ENCODE measurements at regions not wholly inside any gene's neighbourhood (a gene's known extent, or its start where the extent isn't known, plus 50 kb on each side); places are given as distances from the start of the nearest gene placed in this dataset.

DNA sequence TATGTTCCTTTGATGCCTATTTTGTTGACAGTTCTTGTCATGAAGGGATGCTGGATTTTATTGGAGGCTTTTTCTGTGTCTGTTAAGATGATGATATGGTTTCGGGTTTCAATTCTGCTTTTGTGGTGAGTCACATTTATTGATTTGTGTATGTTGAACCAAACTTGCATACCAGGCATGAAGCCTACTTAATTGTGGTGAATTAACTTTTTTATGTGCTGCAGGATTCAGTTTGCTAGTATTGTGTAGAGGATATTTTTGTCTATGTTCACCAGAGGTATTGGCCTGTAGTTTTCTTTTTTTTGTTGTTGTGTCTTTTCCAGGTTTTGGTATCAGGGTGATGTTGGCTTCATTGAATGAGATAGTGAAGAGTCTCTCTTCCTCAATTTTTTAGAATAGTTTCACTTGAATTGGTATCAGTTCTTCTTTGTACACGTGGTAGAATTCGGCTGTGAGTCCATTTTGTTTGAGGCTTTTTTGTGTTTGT lies 345.9 kb downstream of the KIF20B start:
- H3K9ac ChIP-seq (ENCODE audit: low read depth in 1 of 2, low read length in 2 of 2): no peak overlapping the region
- H3K36me3 ChIP-seq (ENCODE audit: control insufficient read depth in 4 of 4, insufficient read depth in 3 of 4, low read depth in 1 of 4, low read length in 3 of 4): no peaks in the 10 kb centered on the region
- H3K4me3 ChIP-seq (ENCODE audit: low read depth in 1 of 3, low read length in 3 of 3): no peak overlapping the region
- no peaks in the 10 kb centered on the region for H3K9me3 ChIP-seq (ENCODE audit: control insufficient read depth in 4 of 4, low read length in 3 of 4)
- peaks cover 0 to 4% (median 0%) of the 10 kb centered on the region in 4 donors for H3K27me3 ChIP-seq (ENCODE audit: control insufficient read depth in 4 of 4, insufficient read depth in 4 of 4, low read length in 3 of 4)
- WGBS: 63% methylated on average over 3 of the region's 3 CpGs
- H3K4me1 ChIP-seq (ENCODE audit: control insufficient read depth in 4 of 4, insufficient read depth in 4 of 4, low read length in 3 of 4): no peaks in the 10 kb centered on the region
- no peak for DNase-seq (ENCODE audit: low spot score)
- no peak overlapping the region for H3K27ac ChIP-seq (ENCODE audit: low read depth in 1 of 2, low read length in 2 of 2)
- TF ChIP-seq FOXA2 (IDR thresholded peaks at IDR 0.05) (no peak), RAD21 (IDR thresholded peaks at IDR 0.05) (no peak), SP1 (IDR thresholded peaks at IDR 0.05) (no peak), GABPA (IDR thresholded peaks at IDR 0.05 in 1 of 2, conservative IDR thresholded peaks at IDR 0.05 in 1 of 2) (no peak), HNF4A (conservative IDR thresholded peaks at IDR 0.05) (no peak), RXRA (IDR thresholded peaks at IDR 0.05) (no peak)
- TF ChIP-seq, protein P1, sequence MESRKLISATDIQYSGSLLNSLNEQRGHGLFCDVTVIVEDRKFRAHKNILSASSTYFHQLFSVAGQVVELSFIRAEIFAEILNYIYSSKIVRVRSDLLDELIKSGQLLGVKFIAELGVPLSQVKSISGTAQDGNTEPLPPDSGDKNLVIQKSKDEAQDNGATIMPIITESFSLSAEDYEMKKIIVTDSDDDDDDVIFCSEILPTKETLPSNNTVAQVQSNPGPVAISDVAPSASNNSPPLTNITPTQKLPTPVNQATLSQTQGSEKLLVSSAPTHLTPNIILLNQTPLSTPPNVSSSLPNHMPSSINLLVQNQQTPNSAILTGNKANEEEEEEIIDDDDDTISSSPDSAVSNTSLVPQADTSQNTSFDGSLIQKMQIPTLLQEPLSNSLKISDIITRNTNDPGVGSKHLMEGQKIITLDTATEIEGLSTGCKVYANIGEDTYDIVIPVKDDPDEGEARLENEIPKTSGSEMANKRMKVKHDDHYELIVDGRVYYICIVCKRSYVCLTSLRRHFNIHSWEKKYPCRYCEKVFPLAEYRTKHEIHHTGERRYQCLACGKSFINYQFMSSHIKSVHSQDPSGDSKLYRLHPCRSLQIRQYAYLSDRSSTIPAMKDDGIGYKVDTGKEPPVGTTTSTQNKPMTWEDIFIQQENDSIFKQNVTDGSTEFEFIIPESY (IDR thresholded peaks at IDR 0.05): no peak

DNA sequence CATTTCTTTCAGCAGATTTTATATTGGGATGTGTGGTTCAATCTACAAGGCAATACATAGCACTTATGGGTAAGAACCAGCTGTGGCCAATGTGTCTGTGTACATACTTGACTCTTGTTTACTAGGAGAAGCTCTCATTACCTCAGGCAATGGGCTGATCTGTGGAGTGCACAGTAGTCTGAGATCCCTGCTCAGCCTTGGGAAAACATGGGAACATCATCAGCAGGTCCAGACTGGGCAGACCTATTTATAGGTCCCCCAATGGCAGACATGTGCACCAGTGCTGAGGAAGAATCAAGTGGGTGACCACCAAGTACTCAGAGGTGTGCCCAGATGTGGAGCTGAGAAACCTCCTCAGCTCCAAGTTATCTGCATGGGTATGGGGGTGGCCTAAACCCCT lies 349.7 kb downstream of the KIF20B start:
- no peak overlapping the region for H3K27ac ChIP-seq (ENCODE audit: low read depth in 1 of 2, low read length in 2 of 2)
- no peak overlapping the region for H3K9ac ChIP-seq (ENCODE audit: low read depth in 1 of 2, low read length in 2 of 2)
- TF ChIP-seq HNF4G (IDR thresholded peaks at IDR 0.05) (no peak), TAF1 (conservative IDR thresholded peaks at IDR 0.05) (no peak)
- TF ChIP-seq, protein P2, sequence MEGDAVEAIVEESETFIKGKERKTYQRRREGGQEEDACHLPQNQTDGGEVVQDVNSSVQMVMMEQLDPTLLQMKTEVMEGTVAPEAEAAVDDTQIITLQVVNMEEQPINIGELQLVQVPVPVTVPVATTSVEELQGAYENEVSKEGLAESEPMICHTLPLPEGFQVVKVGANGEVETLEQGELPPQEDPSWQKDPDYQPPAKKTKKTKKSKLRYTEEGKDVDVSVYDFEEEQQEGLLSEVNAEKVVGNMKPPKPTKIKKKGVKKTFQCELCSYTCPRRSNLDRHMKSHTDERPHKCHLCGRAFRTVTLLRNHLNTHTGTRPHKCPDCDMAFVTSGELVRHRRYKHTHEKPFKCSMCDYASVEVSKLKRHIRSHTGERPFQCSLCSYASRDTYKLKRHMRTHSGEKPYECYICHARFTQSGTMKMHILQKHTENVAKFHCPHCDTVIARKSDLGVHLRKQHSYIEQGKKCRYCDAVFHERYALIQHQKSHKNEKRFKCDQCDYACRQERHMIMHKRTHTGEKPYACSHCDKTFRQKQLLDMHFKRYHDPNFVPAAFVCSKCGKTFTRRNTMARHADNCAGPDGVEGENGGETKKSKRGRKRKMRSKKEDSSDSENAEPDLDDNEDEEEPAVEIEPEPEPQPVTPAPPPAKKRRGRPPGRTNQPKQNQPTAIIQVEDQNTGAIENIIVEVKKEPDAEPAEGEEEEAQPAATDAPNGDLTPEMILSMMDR (IDR thresholded peaks at IDR 0.05; ENCODE audit: low read depth, low read length, missing input control): no peak
- no peak for DNase-seq (ENCODE audit: low spot score)
- H3K9me3 ChIP-seq (ENCODE audit: control insufficient read depth in 4 of 4, low read length in 3 of 4): no peaks in the 10 kb centered on the region
- H3K4me3 ChIP-seq (ENCODE audit: low read depth in 1 of 3, low read length in 3 of 3): no peak overlapping the region
- H3K36me3 ChIP-seq (ENCODE audit: control insufficient read depth in 4 of 4, insufficient read depth in 3 of 4, low read depth in 1 of 4, low read length in 3 of 4): no peaks in the 10 kb centered on the region
- peaks cover 0 to 4% (median 0%) of the 10 kb centered on the region in 4 donors for H3K27me3 ChIP-seq (ENCODE audit: control insufficient read depth in 4 of 4, insufficient read depth in 4 of 4, low read length in 3 of 4)
- no peaks in the 10 kb centered on the region for H3K4me1 ChIP-seq (ENCODE audit: control insufficient read depth in 4 of 4, insufficient read depth in 4 of 4, low read length in 3 of 4)

DNA sequence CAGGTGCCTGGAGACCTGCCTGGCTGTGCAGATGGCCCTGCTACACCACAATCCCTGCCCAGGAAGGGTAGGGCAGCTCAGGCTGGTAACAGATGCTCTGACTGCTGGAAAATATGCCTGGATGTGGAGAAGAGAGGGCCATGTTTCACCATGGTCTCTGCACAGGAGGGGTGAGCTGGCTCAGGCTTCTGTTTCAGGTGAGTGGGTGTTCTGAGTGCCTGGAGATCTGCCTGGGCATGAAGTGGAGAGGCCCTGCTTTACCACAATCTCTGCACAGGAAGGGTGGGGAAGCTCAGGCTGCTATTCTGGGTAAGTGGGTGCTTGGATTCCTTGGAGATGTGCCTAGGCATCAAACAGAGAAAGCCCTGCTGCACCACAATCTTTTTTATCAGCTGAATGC lies 350.1 kb downstream of the KIF20B start:
- Histone ChIP-seq H3K9me3 (ENCODE audit: control insufficient read depth in 4 of 4, low read length in 3 of 4) (no peaks in the 10 kb centered on the region), H3K27ac (ENCODE audit: low read depth in 1 of 2, low read length in 2 of 2) (no peak overlapping the region), H3K4me3 (ENCODE audit: low read depth in 1 of 3, low read length in 3 of 3) (no peak overlapping the region), H3K4me1 (ENCODE audit: control insufficient read depth in 4 of 4, insufficient read depth in 4 of 4, low read length in 3 of 4) (no peaks in the 10 kb centered on the region), H3K36me3 (ENCODE audit: control insufficient read depth in 4 of 4, insufficient read depth in 3 of 4, low read depth in 1 of 4, low read length in 3 of 4) (no peaks in the 10 kb centered on the region), H3K9ac (ENCODE audit: low read depth in 1 of 2, low read length in 2 of 2) (no peak overlapping the region), H3K27me3 (ENCODE audit: control insufficient read depth in 4 of 4, insufficient read depth in 4 of 4, low read length in 3 of 4) (peaks cover 0 to 4% (median 0%) of the 10 kb centered on the region in 4 donors)
- no peak for DNase-seq (ENCODE audit: low spot score)
- TF ChIP-seq FOXA1 (IDR thresholded peaks at IDR 0.05) (no peak), HNF4G (IDR thresholded peaks at IDR 0.05) (no peak), FOXA2 (IDR thresholded peaks at IDR 0.05) (no peak), TAF1 (conservative IDR thresholded peaks at IDR 0.05) (no peak), SP1 (IDR thresholded peaks at IDR 0.05) (no peak), RAD21 (IDR thresholded peaks at IDR 0.05) (no peak), JUND (IDR thresholded peaks at IDR 0.05) (no peak), NR2F2 (IDR thresholded peaks at IDR 0.05) (no peak), HNF4A (conservative IDR thresholded peaks at IDR 0.05) (no peak), EGR1 (IDR thresholded peaks at IDR 0.05; ENCODE audit: low read depth in 2 of 2) (no peak), RXRA (IDR thresholded peaks at IDR 0.05) (no peak), GABPA (IDR thresholded peaks at IDR 0.05 in 1 of 2, conservative IDR thresholded peaks at IDR 0.05 in 1 of 2) (no peak), YY1 (IDR thresholded peaks at IDR 0.05) (no peak)
- TF ChIP-seq, protein P3, sequence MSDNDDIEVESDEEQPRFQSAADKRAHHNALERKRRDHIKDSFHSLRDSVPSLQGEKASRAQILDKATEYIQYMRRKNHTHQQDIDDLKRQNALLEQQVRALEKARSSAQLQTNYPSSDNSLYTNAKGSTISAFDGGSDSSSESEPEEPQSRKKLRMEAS (IDR thresholded peaks at IDR 0.05): no peak
- TF ChIP-seq, protein P4, sequence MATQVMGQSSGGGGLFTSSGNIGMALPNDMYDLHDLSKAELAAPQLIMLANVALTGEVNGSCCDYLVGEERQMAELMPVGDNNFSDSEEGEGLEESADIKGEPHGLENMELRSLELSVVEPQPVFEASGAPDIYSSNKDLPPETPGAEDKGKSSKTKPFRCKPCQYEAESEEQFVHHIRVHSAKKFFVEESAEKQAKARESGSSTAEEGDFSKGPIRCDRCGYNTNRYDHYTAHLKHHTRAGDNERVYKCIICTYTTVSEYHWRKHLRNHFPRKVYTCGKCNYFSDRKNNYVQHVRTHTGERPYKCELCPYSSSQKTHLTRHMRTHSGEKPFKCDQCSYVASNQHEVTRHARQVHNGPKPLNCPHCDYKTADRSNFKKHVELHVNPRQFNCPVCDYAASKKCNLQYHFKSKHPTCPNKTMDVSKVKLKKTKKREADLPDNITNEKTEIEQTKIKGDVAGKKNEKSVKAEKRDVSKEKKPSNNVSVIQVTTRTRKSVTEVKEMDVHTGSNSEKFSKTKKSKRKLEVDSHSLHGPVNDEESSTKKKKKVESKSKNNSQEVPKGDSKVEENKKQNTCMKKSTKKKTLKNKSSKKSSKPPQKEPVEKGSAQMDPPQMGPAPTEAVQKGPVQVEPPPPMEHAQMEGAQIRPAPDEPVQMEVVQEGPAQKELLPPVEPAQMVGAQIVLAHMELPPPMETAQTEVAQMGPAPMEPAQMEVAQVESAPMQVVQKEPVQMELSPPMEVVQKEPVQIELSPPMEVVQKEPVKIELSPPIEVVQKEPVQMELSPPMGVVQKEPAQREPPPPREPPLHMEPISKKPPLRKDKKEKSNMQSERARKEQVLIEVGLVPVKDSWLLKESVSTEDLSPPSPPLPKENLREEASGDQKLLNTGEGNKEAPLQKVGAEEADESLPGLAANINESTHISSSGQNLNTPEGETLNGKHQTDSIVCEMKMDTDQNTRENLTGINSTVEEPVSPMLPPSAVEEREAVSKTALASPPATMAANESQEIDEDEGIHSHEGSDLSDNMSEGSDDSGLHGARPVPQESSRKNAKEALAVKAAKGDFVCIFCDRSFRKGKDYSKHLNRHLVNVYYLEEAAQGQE (IDR thresholded peaks at IDR 0.05): no peak
- TF ChIP-seq, protein P5, sequence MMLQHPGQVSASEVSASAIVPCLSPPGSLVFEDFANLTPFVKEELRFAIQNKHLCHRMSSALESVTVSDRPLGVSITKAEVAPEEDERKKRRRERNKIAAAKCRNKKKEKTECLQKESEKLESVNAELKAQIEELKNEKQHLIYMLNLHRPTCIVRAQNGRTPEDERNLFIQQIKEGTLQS (IDR thresholded peaks at IDR 0.05): no peak
- TF ChIP-seq, protein P2 (IDR thresholded peaks at IDR 0.05; ENCODE audit: low read depth, low read length, missing input control): no peak
